Fibroblast of lung (primary cell): ENCODE measurements at regions not wholly inside any gene's neighbourhood (a gene's known extent, or its start where the extent isn't known, plus 50 kb on each side); places are given as distances from the start of the nearest gene placed in this dataset.

Experiments
- CTCF ChIP-seq, 2 donors: IDR thresholded peaks in 1 of 2; conservative IDR thresholded peaks in 1 of 2; 1 replicate in 1 of 2; 2 replicates in 1 of 2; pipeline ENCODE4 v1.5.1; 2011 to 2012; ENCODE audit warnings: low read length in 2 of 2, control low read depth in 1 of 2, inconsistent platforms in 1 of 2, low read depth in 1 of 2, mild to moderate bottlenecking in 1 of 2
- EZH2 ChIP-seq: IDR thresholded peaks from 2 replicates; pipeline ENCODE4 v1.5.1; 2012; ENCODE audit warnings: low read length, control low read depth, mild to moderate bottlenecking; ENCODE audit errors: missing control alignments

- no peak for TF ChIP-seq EZH2
- TF ChIP-seq CTCF (conservative IDR thresholded peaks at IDR 0.05 in 1 of 2, IDR thresholded peaks at IDR 0.05 in 1 of 2; ENCODE audit: low read depth in 1 of 2, low read length in 2 of 2) = no peak
Measured at GRCh38 chr1:237998581-237998980, 107.9 kb upstream of the ZP4 start.
